NCI-H187 treated with DMSO at 0.1 percent for 48 hours (cell line): ENCODE measurements at regions not wholly inside any gene's neighbourhood (a gene's known extent, or its start where the extent isn't known, plus 50 kb on each side); places are given as distances from the start of the nearest gene placed in this dataset.
"Not testable (repeated sequence)": the region's sequence is repeated elsewhere in the genome, so short reads cannot be mapped to it uniquely, and the experiment has no call there.

Source experiments
- DNase-seq: peaks from one replicate; lab custom pipeline; 2025; lab: John Stamatoyannopoulos, UW

DNA sequence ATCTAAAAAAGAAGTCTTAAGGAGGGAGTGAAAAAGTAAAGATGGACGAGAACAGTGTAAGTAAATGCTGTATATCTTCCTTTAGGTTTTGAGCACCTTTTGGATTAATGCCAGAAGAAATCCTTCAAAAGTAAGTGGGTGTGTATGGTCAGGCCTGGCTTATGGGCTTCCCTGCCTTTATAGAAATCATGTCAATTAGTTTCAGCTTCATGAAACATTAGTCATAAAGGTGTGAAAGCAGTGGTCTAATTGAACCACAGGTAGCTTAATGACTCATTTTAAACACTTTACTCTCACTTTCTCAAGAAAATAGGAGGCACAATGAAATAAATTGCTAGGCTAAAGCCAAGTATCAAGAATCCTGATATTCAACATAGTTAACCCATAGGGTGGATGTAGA lies 467.4 kb upstream of the DPPA4 start:
- no peak for DNase-seq

- no peak for DNase-seq
Observed at GRCh38 chr3:109806929-109807328, 469.6 kb upstream of the DPPA4 start.

DNA sequence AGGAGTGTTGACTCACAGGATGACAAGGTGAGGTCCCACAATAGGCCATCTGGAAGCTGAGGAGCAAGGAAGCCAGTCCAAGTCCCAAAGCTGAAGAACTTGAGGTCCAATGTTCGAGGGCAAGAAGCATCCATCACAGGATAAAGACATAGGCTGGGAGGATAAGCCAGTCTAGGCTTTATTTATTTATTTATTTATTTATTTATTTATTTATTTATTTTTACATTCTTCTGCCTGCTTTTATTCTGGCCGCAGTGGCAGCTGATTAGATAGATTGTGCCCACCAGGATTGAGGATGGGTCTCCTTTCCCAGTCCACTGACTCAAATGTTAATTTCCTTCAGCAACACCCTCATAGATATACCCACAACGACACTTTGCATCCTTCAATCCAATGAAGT lies 472.2 kb upstream of the DPPA4 start:
- no peak for DNase-seq

DNA sequence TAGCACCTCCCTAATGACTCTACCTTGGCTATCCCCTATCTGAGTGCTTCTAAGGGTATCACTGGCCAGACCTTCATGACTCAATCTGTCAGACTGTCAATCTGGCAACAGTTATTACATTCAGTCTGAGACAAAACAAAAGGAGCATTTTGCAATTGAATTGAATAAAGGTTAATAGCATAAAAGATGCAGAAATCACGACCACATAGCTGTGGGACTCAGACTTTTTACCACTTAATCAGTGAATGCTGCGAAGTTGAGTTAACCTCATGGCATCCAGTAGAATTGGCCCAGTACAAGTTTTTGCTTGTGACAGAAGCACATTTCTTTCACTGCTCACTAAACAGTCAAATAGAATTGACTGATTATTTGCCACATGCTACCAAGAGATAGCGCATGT lies 480.7 kb upstream of the DPPA4 start:
- DNase-seq = no peak

- no peak for DNase-seq
Observed at GRCh38 chr3:109819734-109820133, 482.4 kb upstream of the DPPA4 start.

- no peak for DNase-seq
Observed at GRCh38 chr3:109825971-109826810, 488.8 kb upstream of the DPPA4 start.

- DNase-seq = no peak
Observed at GRCh38 chr3:109831403-109831802, 494.1 kb upstream of the DPPA4 start.

- no peak for DNase-seq
Observed at GRCh38 chr3:109835958-109836357, 498.6 kb upstream of the DPPA4 start.

DNA sequence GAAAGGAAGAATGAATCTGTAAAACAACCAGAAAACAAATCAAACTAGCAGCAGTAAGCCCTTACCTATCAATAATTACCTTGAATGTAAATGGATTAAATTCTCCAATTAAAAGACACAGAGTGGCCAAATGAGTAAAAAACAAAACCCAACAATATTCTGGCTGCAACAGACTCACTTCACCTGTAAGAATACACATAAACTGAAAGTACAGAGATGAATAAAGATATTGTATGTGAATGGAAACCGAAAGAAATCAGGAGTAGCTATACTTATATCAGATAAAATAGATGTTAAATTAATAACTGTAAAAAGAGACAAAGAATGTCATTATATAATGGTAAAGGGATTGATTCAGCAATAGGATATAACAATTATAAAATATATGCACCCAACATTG lies 514.5 kb upstream of the DPPA4 start:
- DNase-seq = no peak

DNA sequence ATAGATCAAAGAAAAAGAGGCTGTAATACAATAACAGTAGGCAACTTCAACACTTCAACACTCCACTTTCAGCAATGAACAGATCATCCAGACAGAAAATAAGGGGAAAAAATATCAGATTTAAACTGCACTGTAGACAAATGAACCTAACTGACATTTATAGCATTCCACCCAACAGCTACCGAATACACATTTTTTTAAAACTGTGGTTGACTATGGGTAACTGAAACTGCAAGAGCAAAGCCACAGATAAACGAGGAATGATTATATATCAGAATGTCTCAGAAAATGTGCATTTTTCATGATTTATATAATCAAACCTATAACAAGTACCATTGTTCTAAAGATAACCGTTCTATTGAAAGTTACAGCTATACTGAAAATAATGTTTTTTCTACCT lies 514.9 kb upstream of the DPPA4 start:
- no peak for DNase-seq

- DNase-seq = no peak
Observed at GRCh38 chr3:109853077-109853731, 515.9 kb upstream of the DPPA4 start.

- DNase-seq = no peak
Observed at GRCh38 chr3:109863701-109864100, 526.4 kb upstream of the DPPA4 start.

- DNase-seq = no peak
Observed at GRCh38 chr3:109864452-109864851, 527.1 kb upstream of the DPPA4 start.

- DNase-seq = no peak
Observed at GRCh38 chr3:109869586-109869985, 532.2 kb upstream of the DPPA4 start.

DNA sequence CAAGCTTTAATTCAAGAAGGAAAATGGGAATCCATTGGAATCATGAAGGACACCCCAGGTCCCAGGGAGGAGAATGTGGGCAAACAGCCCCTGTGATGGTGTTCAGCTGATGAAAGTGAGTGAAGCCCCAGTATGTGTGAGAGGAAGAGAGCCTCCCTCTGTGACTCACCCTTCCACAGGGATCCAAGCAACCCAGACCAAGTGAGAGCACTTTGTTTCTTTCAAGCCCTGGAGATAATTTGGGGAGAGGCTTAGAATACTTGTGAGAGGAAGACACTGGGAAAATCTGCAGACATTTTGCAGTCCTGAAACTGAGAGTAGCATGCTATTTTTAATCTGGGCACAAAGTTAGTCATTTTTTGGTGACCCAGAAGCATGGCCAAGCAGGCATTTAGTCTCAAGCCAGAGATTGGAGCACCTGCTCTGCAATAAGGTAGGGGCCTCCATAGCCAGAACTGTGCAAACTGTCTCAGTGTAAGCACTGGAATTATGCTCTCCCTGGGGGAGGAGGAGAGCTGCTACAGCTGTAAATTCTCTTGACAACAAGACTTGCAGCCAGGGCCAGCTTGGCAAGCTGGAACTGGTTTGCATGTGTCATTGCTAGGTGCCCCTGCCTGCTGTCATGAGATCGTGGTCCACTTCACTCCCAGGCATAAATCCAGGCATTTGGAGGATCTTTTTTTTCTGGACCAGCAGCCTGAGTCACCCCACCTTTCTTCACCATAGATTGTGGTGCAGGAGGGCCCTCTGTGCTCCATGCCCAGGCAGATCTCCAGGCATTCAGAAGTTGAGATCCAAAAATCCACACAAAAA lies 537.8 kb upstream of the DPPA4 start:
- no peak for DNase-seq

DNA sequence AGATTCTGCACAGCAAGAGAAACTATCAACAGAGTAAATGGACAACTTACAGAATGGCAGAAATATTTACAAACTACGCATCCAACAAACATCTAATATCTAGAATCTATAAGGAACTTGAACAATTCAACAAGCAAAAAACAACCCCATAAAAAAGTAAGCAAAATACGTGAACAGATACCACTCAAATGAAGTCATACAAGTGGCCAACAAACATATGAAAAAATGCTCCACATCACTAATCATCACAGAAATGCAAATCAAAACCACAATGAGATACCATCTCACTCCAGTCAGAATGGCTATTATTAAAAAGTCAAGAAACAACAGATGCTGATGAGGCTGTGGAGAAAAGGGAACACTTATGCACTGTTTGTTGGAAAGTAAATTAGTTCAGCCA lies 540.3 kb upstream of the DPPA4 start:
- not testable (repeated sequence) for DNase-seq

GRCh38 chr3:109882144-109882543 lies 544.8 kb upstream of the DPPA4 start:
- DNase-seq = no peak

DNA sequence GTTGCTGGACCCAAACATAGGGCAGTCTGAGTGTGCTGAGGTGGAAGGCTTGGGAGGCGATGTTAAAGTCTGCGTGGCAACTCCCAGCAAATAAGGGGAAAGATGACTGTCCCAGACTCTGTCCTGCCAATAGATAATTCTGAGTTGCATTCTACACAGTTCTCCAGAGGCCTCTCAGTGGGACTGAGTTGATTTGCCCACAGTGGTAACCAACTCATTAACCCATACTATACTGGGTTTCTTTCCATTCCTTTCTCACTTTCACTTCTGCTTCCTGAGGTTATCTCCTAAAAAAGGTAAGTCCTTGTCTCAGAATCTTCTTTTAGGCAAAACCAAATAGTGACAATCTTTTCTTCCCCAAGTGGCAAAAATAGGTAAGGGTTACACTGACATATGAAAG lies 549.9 kb upstream of the DPPA4 start:
- DNase-seq = no peak

DNA sequence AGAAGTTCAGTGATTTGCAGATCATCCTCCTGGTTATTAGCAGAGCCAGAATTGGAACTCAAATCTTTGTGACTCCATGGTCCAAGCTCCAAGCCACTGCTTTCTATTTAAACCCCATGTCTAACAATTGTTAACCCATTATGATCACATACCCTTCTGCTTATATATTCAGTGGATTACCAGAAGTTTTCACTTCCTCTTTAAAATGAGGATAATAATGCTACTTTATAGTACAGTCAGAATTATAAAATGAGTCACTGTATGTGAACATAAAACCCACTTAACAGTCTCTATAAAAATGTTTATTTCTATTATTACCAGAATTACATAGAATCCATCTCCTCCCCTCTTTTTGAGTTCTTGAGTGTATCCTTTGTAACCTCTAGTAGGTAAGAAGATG lies 550.7 kb upstream of the DPPA4 start:
- no peak for DNase-seq

DNA sequence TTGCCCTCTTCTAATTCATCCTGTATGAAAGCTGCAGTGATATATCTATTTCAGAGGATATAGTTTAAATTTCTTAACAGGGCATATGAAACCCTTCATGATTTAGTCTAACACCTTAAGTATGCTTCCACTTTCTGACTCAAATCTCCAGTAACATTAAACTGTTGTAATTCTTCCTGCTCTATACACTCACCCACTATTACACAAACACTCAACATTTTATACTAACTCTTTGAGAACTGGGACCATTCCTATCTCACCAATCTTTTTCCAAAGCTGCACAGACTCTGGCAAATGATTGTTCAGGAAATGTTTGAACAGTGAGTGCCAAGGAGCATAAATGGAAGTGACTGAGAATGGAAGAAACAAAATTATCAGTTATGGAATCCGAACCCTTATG lies 560.4 kb upstream of the DPPA4 start:
- no peak for DNase-seq

DNA sequence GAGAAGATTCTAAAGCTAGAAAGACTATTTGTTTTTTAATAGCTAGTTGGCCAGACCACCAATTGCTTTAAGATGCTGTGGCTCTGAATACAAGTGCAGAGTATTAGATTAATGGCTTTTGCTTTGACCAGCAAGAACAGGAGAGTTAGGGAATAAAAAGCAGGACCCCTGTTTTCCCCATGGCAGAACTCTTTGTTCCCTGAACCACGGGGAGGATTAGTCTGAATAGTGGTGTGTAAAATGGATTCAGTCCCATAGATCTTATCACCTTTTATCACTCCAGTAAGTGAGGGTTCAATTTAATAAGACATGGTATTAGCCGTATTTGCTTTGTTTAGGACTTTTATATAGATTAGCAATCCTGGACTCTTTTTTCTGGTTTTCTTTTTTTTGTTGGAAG lies 562.6 kb upstream of the DPPA4 start:
- DNase-seq = no peak

GRCh38 chr3:109900783-109901182 lies 563.4 kb upstream of the DPPA4 start:
- DNase-seq = no peak

- DNase-seq = no peak
Observed at GRCh38 chr3:109902549-109902948, 565.2 kb upstream of the DPPA4 start.
